Ovary (tissue), 3 donors: ENCODE measurements at regions not wholly inside any gene's neighbourhood (a gene's known extent, or its start where the extent isn't known, plus 50 kb on each side); places are given as distances from the start of the nearest gene placed in this dataset.

Source experiments
- EP300 ChIP-seq: sonication (generic); formaldehyde crosslinking; IDR thresholded peaks from one replicate; pipeline ENCODE4 v1.6.1; 2017; ENCODE audit warnings: antibody characterized with exemption
- POLR2A ChIP-seq: fragments of 450-650 bp; IDR thresholded peaks from one replicate; pipeline ENCODE4 v1.6.1; 2017; ENCODE audit warnings: antibody characterized with exemption, mild to moderate bottlenecking, moderate library complexity
- TF ChIP-seq, protein P1 (sequence below), 3 donors: fragments of 450-650 bp in 2 of 3; fragments of 200-600 bp in 1 of 3; IDR thresholded peaks; one replicate each; pipeline versions ENCODE4 v1.5.1 to v1.8.0; 2016 to 2022; ENCODE audit warnings: antibody characterized with exemption in 3 of 3, mild to moderate bottlenecking in 1 of 3
- donor health status: DM: no; HTN: no; CAD: no.

DNA sequence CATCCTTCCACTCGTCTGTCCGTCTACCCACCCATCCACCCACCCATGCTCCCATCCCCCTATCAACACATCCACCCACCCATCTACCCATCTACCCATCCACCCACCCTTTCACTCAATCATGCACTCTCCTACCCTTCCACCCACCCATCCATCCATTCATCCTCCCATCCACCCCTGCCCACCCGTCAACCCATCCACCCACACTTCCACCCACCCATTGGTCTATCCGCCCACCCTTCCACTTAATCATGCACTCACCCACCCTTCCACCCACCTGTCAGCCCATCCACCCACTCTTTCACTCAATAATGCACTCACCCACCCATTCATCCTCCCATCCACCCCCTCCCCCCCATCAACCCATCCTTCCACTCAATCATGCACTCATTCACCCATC lies 250.0 kb upstream of the EEF2KMT start:
- TF ChIP-seq, protein P1, sequence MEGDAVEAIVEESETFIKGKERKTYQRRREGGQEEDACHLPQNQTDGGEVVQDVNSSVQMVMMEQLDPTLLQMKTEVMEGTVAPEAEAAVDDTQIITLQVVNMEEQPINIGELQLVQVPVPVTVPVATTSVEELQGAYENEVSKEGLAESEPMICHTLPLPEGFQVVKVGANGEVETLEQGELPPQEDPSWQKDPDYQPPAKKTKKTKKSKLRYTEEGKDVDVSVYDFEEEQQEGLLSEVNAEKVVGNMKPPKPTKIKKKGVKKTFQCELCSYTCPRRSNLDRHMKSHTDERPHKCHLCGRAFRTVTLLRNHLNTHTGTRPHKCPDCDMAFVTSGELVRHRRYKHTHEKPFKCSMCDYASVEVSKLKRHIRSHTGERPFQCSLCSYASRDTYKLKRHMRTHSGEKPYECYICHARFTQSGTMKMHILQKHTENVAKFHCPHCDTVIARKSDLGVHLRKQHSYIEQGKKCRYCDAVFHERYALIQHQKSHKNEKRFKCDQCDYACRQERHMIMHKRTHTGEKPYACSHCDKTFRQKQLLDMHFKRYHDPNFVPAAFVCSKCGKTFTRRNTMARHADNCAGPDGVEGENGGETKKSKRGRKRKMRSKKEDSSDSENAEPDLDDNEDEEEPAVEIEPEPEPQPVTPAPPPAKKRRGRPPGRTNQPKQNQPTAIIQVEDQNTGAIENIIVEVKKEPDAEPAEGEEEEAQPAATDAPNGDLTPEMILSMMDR (IDR thresholded peaks at IDR 0.05): no peak
- TF ChIP-seq POLR2A (no peak), EP300 (no peak)
